GM12878 (cell line): ENCODE measurements at regions not wholly inside any gene's neighbourhood (a gene's known extent, or its start where the extent isn't known, plus 50 kb on each side); places are given as distances from the start of the nearest gene placed in this dataset.

ENCODE experiments used
- ATF7 ChIP-seq: fragments of 450-650 bp; IDR thresholded peaks from 2 replicates; pipeline ENCODE4 v1.6.1; 2016; ENCODE audit warnings: low read depth, mild to moderate bottlenecking
- BCL11A ChIP-seq: IDR thresholded peaks from 2 replicates; pipeline ENCODE4 v1.6.1; 2011; ENCODE audit warnings: low read depth, low read length
- BHLHE40 ChIP-seq, 2 experiments: fragments of 450-650 bp in 1 of 2; IDR thresholded peaks; 2 replicates each; pipeline ENCODE4 v1.6.1; 2011 to 2017; ENCODE audit warnings: low read depth in 2 of 2, borderline replicate concordance in 1 of 2, improper control_type of control experiment in 1 of 2, low read length in 1 of 2, mild to moderate bottlenecking in 1 of 2
- DPF2 ChIP-seq: fragments of 450-650 bp; IDR thresholded peaks from 2 replicates; pipeline ENCODE4 v1.6.1; 2017; ENCODE audit warnings: mild to moderate bottlenecking
- EED ChIP-seq: sonication (generic); IDR thresholded peaks from 2 replicates; pipeline ENCODE4 v1.6.1; 2016; ENCODE audit warnings: antibody characterized with exemption, low read depth
- HCFC1 ChIP-seq: fragments of 150-350 bp; IDR thresholded peaks from 2 replicates; pipeline ENCODE4 v1.6.1; 2014; ENCODE audit warnings: low read length
- HDAC2 ChIP-seq: fragments of 200-600 bp; sonication (generic); IDR thresholded peaks from 2 replicates; pipeline ENCODE4 v1.6.1; 2017
- IKZF1 ChIP-seq: fragments of 450-650 bp; conservative IDR thresholded peaks from 2 replicates; pipeline ENCODE4 v1.6.1; 2017; ENCODE audit warnings: antibody characterized with exemption, mild to moderate bottlenecking
- KAT2A ChIP-seq: conservative IDR thresholded peaks from 2 replicates; pipeline ENCODE4 v1.6.1; 2011; ENCODE audit warnings: low read depth, low read length; ENCODE audit not compliant: control insufficient read depth
- LARP7 ChIP-seq: fragments of 450-650 bp; IDR thresholded peaks from 2 replicates; pipeline ENCODE4 v1.6.1; 2017; ENCODE audit warnings: mild to moderate bottlenecking
- MEF2B ChIP-seq: fragments of 450-650 bp; IDR thresholded peaks from 2 replicates; pipeline ENCODE4 v1.6.1; 2018; ENCODE audit warnings: mild to moderate bottlenecking, moderate library complexity; ENCODE audit not compliant: partially characterized antibody, poor library complexity, severe bottlenecking
- MLLT1 ChIP-seq: fragments of 450-650 bp; IDR thresholded peaks from 2 replicates; pipeline ENCODE4 v1.6.1; 2016; ENCODE audit warnings: mild to moderate bottlenecking
- MTA2 ChIP-seq: fragments of 450-650 bp; IDR thresholded peaks from 2 replicates; pipeline ENCODE4 v1.6.1; 2016; ENCODE audit warnings: low read depth, mild to moderate bottlenecking, moderate library complexity
- MTA3 ChIP-seq: IDR thresholded peaks from 2 replicates; pipeline ENCODE4 v1.6.1; 2012; ENCODE audit warnings: low read length, inconsistent platforms, borderline replicate concordance
- PAX5 ChIP-seq: IDR thresholded peaks from 2 replicates; pipeline ENCODE4 v1.6.1; 2011; ENCODE audit warnings: low read depth, low read length, borderline replicate concordance
- PBX3 ChIP-seq: IDR thresholded peaks from 2 replicates; pipeline ENCODE4 v1.6.1; 2011; ENCODE audit warnings: mild to moderate bottlenecking, low read depth, low read length, moderate library complexity; ENCODE audit not compliant: insufficient replicate concordance
- RELA ChIP-seq: fragments of 450-650 bp; IDR thresholded peaks from 2 replicates; pipeline ENCODE4 v1.8.0; 2014; ENCODE audit warnings: borderline replicate concordance; ENCODE audit not compliant: partially characterized antibody
- RUNX3 ChIP-seq: IDR thresholded peaks from 2 replicates; pipeline ENCODE4 v1.6.1; 2012; ENCODE audit warnings: low read length, inconsistent platforms
- SMARCA5 ChIP-seq: fragments of 450-650 bp; IDR thresholded peaks from 2 replicates; pipeline ENCODE4 v1.6.1; 2017; ENCODE audit warnings: mild to moderate bottlenecking
- SREBF2 ChIP-seq: IDR thresholded peaks from 2 replicates; pipeline ENCODE4 v1.6.1; 2012; ENCODE audit warnings: mild to moderate bottlenecking, low read length
- SUZ12 ChIP-seq: fragments of 200-600 bp; sonication (generic); IDR thresholded peaks from one replicate; pipeline ENCODE4 v1.6.1; 2018; ENCODE audit warnings: antibody characterized with exemption, mild to moderate bottlenecking; ENCODE audit not compliant: unreplicated experiment
- WRNIP1 ChIP-seq: IDR thresholded peaks from 2 replicates; pipeline ENCODE4 v1.6.1; 2011; ENCODE audit warnings: low read depth, low read length, improper control_type of control experiment, borderline replicate concordance
- ZBED1 ChIP-seq: IDR thresholded peaks from 2 replicates; pipeline ENCODE4 v1.6.1; 2016; ENCODE audit warnings: borderline replicate concordance
- ZNF274 ChIP-seq: IDR thresholded peaks from one replicate; pipeline ENCODE4 v1.8.0; 2011; ENCODE audit not compliant: insufficient read length, insufficient read depth
- ZNF592 ChIP-seq: fragments of 450-650 bp; IDR thresholded peaks from 2 replicates; pipeline ENCODE4 v1.6.1; 2017; ENCODE audit warnings: mild to moderate bottlenecking, moderate library complexity
- ZNF622 ChIP-seq: fragments of 450-650 bp; IDR thresholded peaks from 2 replicates; pipeline ENCODE4 v1.6.1; 2017; ENCODE audit warnings: mild to moderate bottlenecking, inconsistent platforms
- TF ChIP-seq, protein P1 (sequence below): IDR thresholded peaks from 2 replicates; pipeline ENCODE4 v1.6.1; 2011; ENCODE audit warnings: low read depth, mild to moderate bottlenecking, low read length, moderate library complexity, borderline replicate concordance; ENCODE audit errors: extremely low read depth

DNA sequence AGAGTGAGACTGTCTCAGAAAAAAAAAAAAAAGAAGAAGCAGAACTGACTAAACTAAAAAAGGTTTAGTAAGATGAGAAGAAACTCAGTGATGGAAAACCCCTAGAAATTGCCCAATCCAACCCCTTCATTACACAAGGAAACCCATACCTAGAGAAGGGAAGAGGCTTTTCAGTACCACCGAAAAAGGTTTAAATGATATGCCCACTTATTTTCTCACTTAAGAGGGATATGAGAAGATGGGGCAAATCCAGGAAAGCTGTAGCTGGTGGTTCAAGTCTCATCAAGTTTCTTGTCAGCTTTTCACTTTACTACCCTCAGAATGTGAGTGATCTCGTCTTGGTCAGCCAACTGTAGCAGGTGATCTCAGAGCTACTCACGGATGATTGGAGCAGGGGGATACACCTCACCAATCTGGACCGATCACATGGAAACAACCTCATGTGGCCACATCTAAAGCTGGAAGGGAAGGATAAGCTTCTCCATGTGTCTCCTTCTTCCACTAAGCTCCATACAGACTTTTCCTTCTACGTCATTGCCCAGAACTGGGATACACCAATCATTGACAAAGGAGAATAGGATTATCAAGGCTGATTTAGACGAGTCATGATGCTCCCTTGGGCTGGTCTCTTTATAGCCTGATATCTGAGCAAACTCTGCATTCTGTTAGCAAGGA lies 126.7 kb upstream of the POU3F1 start (continued):
- no peak for TF ChIP-seq ZNF592
- peak; percentile 77 for TF ChIP-seq DPF2
- TF ChIP-seq ZBED1: no peak
- TF ChIP-seq IKZF1: peak; percentile 83
- no peak for TF ChIP-seq SREBF2
- no peak for TF ChIP-seq ZNF274
- TF ChIP-seq RELA: peak; percentile 9
- no peak for TF ChIP-seq LARP7
- no peak for TF ChIP-seq WRNIP1
- peak; percentile 11 for TF ChIP-seq MEF2B
- TF ChIP-seq SUZ12: no peak
- peak; percentile 84; the same call in 1 of the 2 replicates for TF ChIP-seq EED
- no peak for TF ChIP-seq HDAC2
- no peak for TF ChIP-seq MTA3
- peak; percentile 29 for TF ChIP-seq RUNX3
- no peak for TF ChIP-seq KAT2A
- peak; percentile 57 for TF ChIP-seq MTA2
- peak in 1 of 2 experiments; percentile 52; a peak in 2 of 4 replicates for TF ChIP-seq BHLHE40 (IDR thresholded peaks at IDR 0.05; ENCODE audit: borderline replicate concordance in 1 of 2, low read depth in 2 of 2, low read length in 1 of 2)
- TF ChIP-seq PBX3: no peak
- 0 out of 2 replicates have a peak, but pooled peaks have one; percentile 10 for TF ChIP-seq HCFC1
- peak; percentile 93 for TF ChIP-seq PAX5
- no peak for TF ChIP-seq ZNF622
- peak; percentile 96 for TF ChIP-seq SMARCA5
- peak; percentile 46; the same call in 1 of the 2 replicates for TF ChIP-seq MLLT1
- TF ChIP-seq, protein P1, sequence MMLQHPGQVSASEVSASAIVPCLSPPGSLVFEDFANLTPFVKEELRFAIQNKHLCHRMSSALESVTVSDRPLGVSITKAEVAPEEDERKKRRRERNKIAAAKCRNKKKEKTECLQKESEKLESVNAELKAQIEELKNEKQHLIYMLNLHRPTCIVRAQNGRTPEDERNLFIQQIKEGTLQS: no peak
- TF ChIP-seq BCL11A: peak; percentile 56
- TF ChIP-seq ATF7: peak; percentile 71; the same call in 1 of the 2 replicates
